Sciatic nerve (tissue), 2 donors: ENCODE measurements at regions not wholly inside any gene's neighbourhood (a gene's known extent, or its start where the extent isn't known, plus 50 kb on each side); places are given as distances from the start of the nearest gene placed in this dataset.

Experiments used
- ATAC-seq: fragments of 200-7000 bp; cut with Tn5 transposase; one replicate; pipeline ENCODE4 v1.9.1; 2020; ENCODE audit warnings: mild to moderate bottlenecking, moderate library complexity
- DNase-seq: peaks from one replicate; pipeline ENCODE4 v3.0.0-alpha.2; 2020; ENCODE audit warnings: low spot score
- intact Hi-C: fragments of 100-400 bp; cut with DNase I; formaldehyde crosslinking; loops from one replicate; pipeline ENCODE4 v1.14.2; 2022
- donor health status: DM: no; HTN: no; CAD: no.
- donor health status: DM: no; HTN: no; CAD: no.

DNA sequence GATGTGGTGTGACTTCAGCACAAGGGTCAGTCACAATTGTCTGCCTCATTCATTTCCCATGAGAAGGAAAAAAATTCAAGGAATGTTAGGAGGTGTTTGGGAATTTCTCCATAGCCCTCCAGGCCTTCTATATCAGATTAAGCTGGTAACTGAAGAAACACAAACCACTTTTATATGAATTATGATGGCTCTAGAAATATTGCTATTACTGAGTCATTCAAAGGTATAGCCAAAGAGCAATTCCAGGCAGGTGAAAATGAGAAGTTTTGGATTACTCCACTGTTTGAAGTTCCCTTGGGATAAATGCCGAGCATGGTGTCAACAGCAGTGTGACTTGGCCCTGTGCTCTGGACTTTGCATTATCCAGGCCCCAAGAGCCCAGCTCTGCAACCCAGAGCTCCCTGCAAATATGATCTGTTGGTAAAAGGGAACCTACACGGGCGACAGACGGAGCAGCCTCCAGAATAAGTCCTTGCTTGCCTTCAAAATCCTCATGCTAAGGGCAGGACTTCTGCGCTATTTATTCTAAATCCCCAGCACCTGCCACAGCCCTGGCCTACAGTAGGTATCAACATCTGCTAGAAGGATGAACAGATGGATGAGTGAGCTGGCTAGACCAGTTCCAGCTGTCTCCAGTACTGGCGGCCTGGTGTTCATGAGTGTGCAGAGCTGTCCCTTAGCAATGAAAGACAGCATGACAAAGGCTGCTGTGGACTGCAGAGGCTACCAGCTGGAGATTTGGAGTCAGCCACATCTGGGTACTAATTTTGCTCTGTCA is 67.5 kb upstream of the ZBED5 start:
- no peak for DNase-seq
- intact Hi-C loops: no loop called here
- ATAC-seq: no peak

DNA sequence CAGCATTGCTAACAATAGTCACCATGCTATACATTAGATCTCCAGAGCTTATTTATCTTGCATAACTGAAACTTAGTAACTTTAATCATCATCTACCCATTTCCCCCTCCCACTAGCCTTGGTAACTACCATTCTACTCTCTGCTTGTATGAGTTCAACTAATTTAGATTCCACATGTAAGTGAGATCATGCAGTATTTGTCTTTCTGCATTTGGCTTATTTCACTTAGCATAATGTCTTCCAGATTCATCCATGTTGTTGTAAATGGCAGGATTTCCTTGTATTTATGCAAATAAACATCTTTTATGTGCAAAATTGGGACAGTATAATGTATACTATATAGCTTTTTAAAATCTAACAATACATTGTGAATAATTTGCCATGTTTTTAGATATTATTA is 66.0 kb upstream of the ZBED5 start:
- DNase-seq (no peak), ATAC-seq (no peak)
- intact Hi-C loops: no loop called here

DNA sequence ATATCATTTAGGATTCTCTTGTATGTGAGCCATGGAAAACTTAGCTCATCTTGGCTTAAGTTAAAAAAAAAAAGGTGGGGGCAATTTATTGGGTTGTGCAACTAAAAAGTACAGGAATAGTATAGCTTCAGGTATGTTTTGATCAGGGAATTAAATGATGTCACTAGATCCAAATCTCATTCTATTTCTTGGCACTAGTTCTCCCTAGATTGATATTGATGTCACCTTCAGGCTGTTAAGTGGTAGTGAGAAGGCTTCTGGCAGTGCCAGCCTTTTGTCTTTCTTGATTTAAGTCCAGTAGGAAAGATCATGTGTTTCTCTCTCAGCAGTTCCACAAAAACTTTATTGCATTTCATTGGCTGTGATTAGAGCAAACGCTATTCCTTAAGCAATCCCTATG is 65.0 kb upstream of the ZBED5 start:
- intact Hi-C loops: no loop called here
- DNase-seq (no peak), ATAC-seq (no peak)

DNA sequence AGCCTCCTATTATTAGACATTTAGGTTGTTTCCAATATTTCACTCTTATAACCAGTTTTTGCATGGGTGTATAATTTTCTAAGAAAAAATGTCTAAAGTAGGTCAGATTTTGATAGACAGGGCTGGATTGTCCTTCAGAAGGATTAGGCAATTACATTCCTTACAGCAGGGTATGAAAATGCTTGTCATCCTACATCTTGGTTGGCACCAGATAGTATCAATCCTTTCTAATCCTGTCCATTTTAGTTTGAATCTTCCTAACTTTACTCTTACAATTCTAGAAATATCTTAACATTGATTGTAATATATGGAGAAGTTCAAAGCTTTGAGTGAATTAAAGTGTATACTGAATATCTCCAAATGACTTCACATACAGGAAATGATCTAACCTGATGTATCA is 63.0 kb upstream of the ZBED5 start:
- DNase-seq (no peak), ATAC-seq (no peak)
- intact Hi-C loops: no loop called here

DNA sequence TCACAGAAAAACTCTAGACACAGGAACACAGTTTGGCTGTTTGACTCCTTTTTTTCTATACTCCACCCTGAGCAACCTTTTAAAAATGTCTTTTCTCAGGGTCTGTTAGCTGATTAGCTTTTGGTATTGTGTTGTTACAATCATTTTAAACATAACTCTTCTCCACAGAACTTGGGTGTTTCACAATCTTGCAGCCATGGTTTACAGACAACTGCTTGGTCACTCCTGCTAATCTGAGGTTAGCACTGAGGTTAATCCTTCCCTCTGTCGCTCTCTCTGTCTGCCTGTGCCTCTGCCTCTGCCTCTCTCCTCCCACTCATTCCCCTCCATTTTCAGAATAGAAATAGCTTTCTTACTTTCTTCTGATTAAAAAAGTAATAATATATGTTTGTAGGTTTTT is 62.4 kb upstream of the ZBED5 start:
- DNase-seq: no peak
- ATAC-seq: no peak

DNA sequence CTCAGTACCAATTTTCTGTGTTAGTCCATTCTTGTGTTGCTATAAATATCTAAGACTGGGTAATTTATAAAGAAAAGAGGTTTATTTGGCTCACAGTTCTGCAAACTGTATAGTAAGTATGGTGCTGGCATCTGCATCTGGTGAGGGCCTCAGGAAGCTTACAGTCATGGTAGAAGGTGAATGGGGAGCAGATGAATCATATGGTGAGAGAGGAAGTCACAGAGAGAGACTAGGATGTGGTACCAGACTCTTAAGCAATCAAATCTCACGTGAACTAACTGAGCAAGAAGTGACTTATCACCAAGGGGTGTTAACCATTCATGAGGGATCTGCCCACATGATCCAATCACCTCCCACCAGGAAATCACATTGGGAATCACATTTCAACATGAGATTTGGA is 60.8 kb upstream of the ZBED5 start:
- intact Hi-C loops: no loop called here
- ATAC-seq: no peak

More for the DNA sequence above, 62.4 kb upstream of the ZBED5 start:
- intact Hi-C loops: no loop called here

DNA sequence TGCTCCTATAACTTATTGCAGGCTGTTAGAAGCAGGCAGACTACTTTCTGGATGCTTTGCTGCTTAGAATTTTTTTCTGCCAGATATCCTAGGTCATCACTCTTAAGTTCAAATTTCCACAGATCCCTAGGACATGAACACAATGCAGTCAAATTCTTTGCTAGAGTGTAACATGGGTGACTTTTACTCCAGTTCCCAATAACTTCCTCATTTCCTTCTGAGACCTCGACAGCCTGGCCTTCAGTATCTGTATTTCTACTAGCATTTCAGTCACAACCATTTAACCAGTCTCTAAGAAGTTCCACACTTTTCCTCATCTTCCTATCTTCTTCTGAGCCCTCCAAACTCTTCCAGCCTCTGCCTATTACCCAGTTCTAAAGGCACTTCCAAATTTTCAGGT is 60.4 kb upstream of the ZBED5 start:
- intact Hi-C loops: no loop called here
- ATAC-seq: no peak
- no peak for DNase-seq

More for the DNA sequence above, 60.8 kb upstream of the ZBED5 start:
- no peak for DNase-seq

DNA sequence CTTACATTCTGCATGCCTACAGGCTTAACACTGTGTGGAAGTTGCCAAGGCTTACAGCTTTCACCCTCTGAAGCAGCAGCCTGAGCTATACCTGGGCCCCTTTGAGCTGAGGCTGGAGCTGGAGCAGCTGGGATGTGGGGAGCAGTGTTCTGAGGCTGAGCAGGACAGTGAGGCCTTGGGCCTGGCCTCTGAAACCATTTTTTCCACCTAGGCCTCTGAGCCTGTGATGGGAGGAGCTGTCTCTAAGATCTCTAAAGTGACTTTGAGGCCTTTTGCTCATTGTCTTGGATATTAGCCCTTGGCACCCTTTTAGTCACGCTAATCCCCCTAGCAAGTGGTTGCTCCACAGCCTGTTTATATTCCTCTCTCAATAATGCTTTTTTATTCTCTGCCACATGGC is 59.9 kb upstream of the ZBED5 start:
- no peak for ATAC-seq
- no peak for DNase-seq
- intact Hi-C loops: no loop called here

DNA sequence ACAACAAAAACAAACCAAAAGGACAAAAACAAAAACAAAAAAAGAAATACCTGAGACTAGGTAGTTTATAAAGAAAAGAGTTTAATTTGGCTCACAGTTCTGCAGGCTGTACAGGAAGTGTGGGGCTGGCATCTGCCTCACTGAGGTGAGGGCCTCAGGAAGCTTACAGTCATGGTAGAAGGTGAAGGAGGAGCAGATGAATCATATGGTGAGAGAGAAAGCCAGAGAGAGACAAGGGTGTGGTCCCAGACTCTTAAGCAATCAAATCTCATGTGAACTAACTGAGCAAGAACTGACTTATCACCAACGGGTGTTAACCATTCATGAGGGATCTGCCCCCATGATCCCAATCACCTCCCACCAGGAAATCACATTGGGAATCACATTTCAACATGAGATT is 58.8 kb upstream of the ZBED5 start:
- ATAC-seq: no peak
- intact Hi-C loops: no loop called here
- DNase-seq: no peak

DNA sequence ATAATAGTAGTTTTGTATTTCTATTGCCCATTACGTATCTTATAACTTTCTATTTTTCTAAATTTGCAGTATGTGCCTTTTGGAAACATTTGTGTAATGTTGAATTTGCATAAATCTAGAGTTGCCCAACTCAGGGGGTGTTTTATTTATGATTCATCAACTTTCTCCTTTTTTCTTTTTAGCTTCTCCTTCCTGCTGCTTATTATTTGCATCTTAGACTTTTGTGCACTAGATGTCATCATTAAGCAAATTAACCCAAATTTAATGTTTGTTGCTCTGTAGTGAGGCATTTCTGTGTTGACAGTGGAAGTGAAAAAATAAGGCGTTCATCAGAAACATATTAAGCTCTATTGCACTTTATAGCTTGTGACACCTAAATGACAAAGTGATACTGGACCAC is 56.2 kb upstream of the ZBED5 start:
- intact Hi-C loops: no loop called here
- ATAC-seq (no peak), DNase-seq (no peak)

DNA sequence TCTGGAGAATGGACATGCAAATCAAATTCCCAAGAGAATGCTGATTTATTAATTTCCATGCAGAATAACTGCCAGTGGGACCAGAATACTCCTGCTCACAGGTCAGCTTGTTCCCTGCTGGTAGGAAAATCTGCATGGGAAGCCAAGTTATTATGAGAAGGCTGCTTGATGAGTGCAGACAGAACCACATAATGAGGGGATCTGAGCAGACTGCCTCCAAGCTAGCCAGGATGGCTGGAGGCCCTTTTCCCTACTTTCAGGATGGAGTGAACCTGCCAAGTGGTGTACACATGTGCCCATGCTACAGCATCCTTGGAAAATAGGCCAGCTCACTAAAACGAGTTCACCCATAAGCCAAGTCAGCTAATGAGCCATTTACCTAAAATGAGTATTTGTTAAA is 55.2 kb upstream of the ZBED5 start:
- ATAC-seq (no peak), DNase-seq (no peak)
- intact Hi-C loops: no loop called here

DNA sequence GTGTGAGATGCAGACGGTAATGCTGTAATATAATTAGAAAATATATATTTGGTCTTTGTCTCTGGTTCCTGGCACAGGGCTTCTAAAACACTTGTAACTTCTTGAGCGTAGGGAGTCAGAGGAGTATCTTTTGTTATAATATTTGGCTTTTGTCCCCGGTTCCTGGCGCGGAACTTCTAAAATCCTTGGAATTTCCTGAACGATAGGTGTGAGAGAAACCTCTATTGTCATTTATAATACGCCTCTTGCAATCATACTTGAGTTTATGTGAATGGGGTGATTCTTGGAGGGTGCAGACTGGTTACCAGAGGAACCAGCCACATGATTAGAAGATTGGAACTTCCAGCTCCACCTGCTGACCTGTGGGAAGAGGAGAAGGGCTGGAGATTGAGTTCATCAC is 54.1 kb upstream of the ZBED5 start:
- ATAC-seq (no peak), DNase-seq (no peak)
- intact Hi-C loops: no loop called here

DNA sequence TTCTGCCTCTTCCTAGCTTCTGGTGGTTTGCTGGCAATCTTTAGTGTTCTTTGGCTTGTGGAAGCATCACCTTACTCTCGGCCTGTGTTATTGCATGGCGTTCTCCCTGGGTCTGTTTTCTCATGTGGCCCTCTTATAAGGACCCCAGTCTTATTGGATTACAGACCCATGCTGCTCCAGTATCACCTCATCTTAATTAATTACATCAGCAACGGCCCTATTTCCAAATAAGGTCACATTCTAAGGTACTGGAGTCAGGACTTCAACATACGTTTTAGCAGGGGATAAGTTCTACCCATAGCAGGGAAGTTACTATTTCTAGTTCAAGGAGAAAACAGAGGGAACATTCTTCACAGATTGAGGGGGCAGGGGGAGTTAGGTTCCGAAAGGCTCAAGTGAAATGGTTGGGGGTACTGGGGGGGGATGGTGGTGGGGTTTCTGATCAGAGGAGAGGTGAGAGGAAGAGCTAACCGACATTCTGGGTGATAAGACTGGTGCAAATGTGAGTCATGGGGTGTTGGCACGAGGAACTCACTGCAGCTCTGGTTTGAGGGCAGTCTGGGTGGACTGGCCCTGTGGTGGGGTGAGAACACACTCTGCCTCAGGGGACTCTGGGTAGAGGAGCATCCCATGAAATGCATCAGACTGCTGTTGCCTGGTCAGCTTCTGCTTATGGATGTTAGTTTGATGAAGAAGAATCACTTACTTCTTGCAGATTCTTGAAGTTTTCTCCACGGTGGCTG is 51.5 kb upstream of the ZBED5 start:
- DNase-seq (no peak), ATAC-seq (no peak)
- intact Hi-C loops: no loop called here

DNA sequence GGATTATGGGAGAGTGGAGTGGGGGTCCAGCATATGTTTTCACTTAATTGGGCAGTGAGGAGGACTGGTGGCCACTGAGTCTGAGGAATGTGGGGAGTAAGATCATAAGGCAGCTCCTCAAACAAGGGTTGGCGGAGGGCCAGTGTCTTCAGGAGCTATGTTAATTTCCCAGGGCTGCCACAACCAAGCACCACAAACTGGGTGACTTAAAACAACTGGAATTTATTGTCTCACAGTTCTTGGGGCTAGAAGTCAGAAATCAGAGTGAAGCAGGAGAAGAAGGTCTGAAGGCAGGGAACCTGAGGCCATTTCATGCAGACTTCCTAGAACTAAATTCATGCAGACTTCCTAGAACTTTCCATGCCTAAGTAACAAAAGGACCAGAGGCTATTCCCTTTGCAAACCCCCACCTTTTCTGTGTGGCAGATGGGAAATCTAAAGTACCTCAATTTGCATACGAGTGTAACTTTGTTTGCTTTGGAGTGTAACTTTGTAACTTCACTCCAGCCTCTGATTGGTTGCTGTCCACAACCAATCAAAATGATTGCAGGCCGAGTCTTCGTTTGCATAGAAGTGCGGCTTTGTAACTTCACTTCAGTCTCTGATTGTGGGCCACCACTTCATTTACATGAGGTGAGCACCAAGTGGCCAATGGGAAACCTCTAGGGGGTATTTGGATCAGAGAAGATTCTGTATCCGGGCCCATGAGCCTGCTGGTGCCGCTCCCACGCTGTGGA is 50.5 kb upstream of the ZBED5 start:
- no peak for ATAC-seq
- intact Hi-C loops: no loop called here
- no peak for DNase-seq
